ENCODE measurements at regions not wholly inside any gene's neighbourhood (a gene's known extent, or its start where the extent isn't known, plus 50 kb on each side); places are given as distances from the start of the nearest gene placed in this dataset.

GRCh38 chr3:13148561-13149329, 75.5 kb upstream of the IQSEC1 start:
- peak overlapping the region in 1 of 8 donors; percentile 33 for H3K27ac ChIP-seq
- peaks cover 0 to 16% (median 10%) of the 10 kb centered on the region in 6 donors for H3K4me1 ChIP-seq
- peaks cover 0 to 4% (median 0%) of the 10 kb centered on the region in 8 donors for H3K9me3 ChIP-seq
- TF ChIP-seq CTCF (IDR thresholded peaks at IDR 0.05 in 8 of 11, conservative IDR thresholded peaks at IDR 0.05 in 3 of 11) (no peak), POLR2AphosphoS5 (IDR thresholded peaks at IDR 0.05) (no peak), POLR2A (IDR thresholded peaks at IDR 0.05) (no peak)
- 78 to 87% (median 82%) methylated on average over 6 to 13 of the region's 13 CpGs for WGBS, 5 donors
- no peak overlapping the region for H3K4me3 ChIP-seq
- peak; percentile 52 for DNase-seq
- intact Hi-C loops (cut with DNase I; ENCODE audit: low total_unique reads) = no loop called here
- no peaks in the 10 kb centered on the region for H3K27me3 ChIP-seq (replicated peaks in 1 of 7)
- no peaks in the 10 kb centered on the region for H3K36me3 ChIP-seq

- H3K27me3 ChIP-seq (replicated peaks in 1 of 7) = no peaks in the 10 kb centered on the region
- H3K4me1 ChIP-seq = peaks cover 0 to 16% (median 10%) of the 10 kb centered on the region in 6 donors
- H3K4me3 ChIP-seq = no peak overlapping the region
- H3K27ac ChIP-seq = no peak overlapping the region
- H3K36me3 ChIP-seq = no peaks in the 10 kb centered on the region
- 67 to 91% (median 76%) methylated on average over 8 of the region's 8 CpGs for WGBS, 5 donors
- DNase-seq = peak; percentile 57
- TF ChIP-seq POLR2AphosphoS5 (IDR thresholded peaks at IDR 0.05) (no peak), CTCF (IDR thresholded peaks at IDR 0.05 in 8 of 11, conservative IDR thresholded peaks at IDR 0.05 in 3 of 11) (no peak), POLR2A (IDR thresholded peaks at IDR 0.05) (no peak)
- intact Hi-C loops (cut with DNase I; ENCODE audit: low total_unique reads) = no loop called here
- peaks cover 0 to 4% (median 0%) of the 10 kb centered on the region in 8 donors for H3K9me3 ChIP-seq
These were observed 74.9 kb upstream of the IQSEC1 start for GRCh38 chr3:13148126-13148525.

GRCh38 chr3:13147344-13147743, 74.1 kb upstream of the IQSEC1 start:
- intact Hi-C loops (cut with DNase I; ENCODE audit: low total_unique reads) = no loop called here
- 72 to 98% (median 84%) methylated on average over 4 of the region's 4 CpGs for WGBS, 5 donors
- no peaks in the 10 kb centered on the region for H3K36me3 ChIP-seq
- H3K4me1 ChIP-seq = peaks cover 0 to 16% (median 10%) of the 10 kb centered on the region in 6 donors
- TF ChIP-seq POLR2A (IDR thresholded peaks at IDR 0.05) (no peak), CTCF (IDR thresholded peaks at IDR 0.05 in 8 of 11, conservative IDR thresholded peaks at IDR 0.05 in 3 of 11) (no peak), POLR2AphosphoS5 (IDR thresholded peaks at IDR 0.05) (no peak)
- no peak overlapping the region for H3K4me3 ChIP-seq
- no peak overlapping the region for H3K27ac ChIP-seq
- DNase-seq = no peak
- H3K27me3 ChIP-seq (replicated peaks in 1 of 7) = peaks cover 0 to under 1% (median 0%) of the 10 kb centered on the region in 7 donors
- peaks cover 0 to 4% (median 0%) of the 10 kb centered on the region in 8 donors for H3K9me3 ChIP-seq

- 78 to 87% (median 81%) methylated on average over 9 of the region's 9 CpGs for WGBS, 5 donors
- H3K4me3 ChIP-seq = no peak overlapping the region
- H3K4me1 ChIP-seq = peaks cover 0 to 16% (median 10%) of the 10 kb centered on the region in 6 donors
- H3K9me3 ChIP-seq = peaks cover 0 to 4% (median 0%) of the 10 kb centered on the region in 8 donors
- H3K36me3 ChIP-seq = no peaks in the 10 kb centered on the region
- TF ChIP-seq POLR2AphosphoS5 (IDR thresholded peaks at IDR 0.05) (no peak), CTCF (IDR thresholded peaks at IDR 0.05 in 8 of 11, conservative IDR thresholded peaks at IDR 0.05 in 3 of 11) (no peak), POLR2A (IDR thresholded peaks at IDR 0.05) (no peak)
- peaks cover 0 to 5% (median 0%) of the 10 kb centered on the region in 7 donors for H3K27me3 ChIP-seq (replicated peaks in 1 of 7)
- intact Hi-C loops (cut with DNase I; ENCODE audit: low total_unique reads) = no loop called here
- H3K27ac ChIP-seq = no peak overlapping the region
- peak; percentile 16 for DNase-seq
These were observed 73.5 kb upstream of the IQSEC1 start for GRCh38 chr3:13146643-13147143.

Data from spleen (tissue), 11 donors.